Astrocyte of the hippocampus (primary cell): ENCODE measurements at regions not wholly inside any gene's neighbourhood (a gene's known extent, or its start where the extent isn't known, plus 50 kb on each side); places are given as distances from the start of the nearest gene placed in this dataset.

Experiments used
- DNase-seq: peaks from one replicate; pipeline ENCODE4 v3.0.0; 2011; ENCODE audit warnings: low read depth, low spot score

DNA sequence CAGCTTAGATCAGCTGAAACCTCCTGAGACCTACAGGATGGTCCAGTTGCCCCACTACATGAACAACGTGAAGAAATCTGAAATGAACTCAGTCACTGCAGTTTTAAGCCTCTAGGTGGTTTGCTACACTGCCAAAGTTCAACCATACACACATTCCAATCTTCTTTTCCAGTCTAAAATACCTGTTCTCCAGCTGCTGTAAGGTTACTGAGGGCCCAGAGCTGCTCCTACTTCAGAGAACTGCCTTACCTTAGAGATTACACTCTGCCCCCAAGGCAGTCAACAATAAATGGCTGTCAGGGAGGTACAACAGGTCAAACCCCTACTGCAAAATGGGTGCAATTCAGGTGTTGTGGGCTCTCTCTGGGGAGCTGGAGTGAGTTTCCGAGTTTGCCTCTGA lies 154.1 kb upstream of the MIR17HG start:
- DNase-seq, result no peak

DNA sequence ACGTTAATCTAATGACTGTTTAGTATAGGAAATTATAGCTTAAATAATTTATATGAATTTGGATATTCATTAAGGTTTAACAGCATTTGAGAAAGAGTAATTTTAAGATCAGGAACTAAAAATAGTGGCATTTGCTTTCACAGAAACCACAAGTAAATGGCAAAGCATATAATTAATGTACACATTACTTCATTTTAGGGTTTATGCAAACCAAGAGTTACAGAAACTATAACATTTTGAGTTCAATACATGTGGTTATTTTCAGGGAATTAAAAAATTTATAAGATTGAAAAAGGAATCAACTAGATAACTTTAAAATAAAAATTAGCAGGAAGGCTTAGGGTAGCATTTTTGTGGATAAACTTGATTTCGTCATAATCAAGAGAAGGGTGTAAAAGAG lies 151.7 kb upstream of the MIR17HG start:
- no peak for DNase-seq

DNA sequence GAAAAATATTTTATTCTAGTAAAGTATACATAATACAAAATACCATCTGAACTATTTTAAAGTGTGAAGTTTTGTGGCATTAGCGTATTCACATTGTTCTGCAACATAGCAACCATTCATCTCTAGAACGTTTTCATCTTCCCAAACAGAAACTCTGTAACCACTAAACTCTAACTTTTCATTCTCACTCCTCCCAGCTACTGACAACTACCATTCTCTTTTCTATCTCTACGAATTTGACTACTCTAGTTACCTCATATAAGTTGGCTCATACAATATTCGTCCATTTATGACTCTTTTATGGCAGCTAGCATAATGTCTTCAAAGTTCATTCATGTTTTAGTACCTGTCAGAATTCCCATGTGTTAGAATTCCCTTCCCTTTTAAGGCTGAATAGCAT lies 150.5 kb upstream of the MIR17HG start:
- no peak for DNase-seq

DNA sequence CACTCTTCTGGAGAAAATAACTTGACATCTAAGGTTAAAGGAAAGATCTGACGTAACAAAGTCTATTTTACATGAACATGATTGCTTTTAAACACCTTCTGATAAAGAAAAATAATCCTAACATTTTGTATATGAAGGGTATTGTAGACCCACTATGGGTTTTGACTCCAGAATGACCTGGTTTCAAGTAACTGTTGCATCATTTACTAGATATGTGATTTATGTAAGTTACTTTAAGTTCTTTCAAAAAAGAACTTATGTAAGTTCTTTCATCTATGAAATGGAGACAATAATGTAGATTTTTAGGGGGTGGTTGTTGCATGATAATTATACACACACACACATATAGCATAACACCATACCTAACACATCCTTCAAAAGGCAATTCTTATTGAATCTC lies 147.6 kb upstream of the MIR17HG start:
- no peak for DNase-seq

- no peak for DNase-seq
Measured at GRCh38 chr13:91200486-91200885, 147.0 kb upstream of the MIR17HG start.

DNA sequence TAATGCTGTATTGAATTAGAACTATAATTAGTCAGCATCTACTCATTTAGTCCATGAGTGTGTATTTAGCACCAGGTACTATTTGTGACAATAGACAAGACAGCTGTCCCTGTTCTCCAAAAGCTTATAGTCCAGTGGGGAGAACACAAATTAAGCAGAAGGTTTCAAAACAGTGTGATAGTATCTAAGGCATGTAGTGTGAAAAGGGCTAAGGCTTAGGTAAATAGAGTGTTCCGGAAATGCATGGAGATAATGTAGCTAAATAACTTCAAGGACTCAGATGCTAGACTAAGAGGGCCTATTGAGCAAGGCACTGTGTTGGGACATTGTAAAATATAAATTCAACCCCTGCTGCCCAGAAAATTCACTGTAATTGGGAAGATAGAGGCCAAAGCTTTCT lies 144.1 kb upstream of the MIR17HG start:
- DNase-seq, result no peak

DNA sequence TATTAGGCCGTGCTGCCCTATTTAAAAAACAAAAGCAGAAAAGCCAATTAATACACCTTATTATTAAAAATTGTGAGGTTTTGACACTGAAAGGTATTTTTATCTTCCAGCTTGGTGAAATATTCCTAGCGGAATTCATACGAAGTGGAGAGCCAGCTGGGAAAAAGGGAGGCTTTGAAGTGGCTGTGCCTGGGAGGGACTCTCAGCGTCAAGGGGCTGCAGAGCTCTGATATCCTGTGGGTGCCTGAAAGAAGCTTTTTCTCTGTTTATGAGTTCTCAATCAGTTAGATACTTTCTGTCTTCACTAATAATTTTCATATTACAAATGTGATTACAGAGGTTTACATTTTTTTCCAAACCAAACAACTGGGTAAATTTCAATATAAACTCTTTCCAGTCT lies 140.2 kb upstream of the MIR17HG start:
- no peak for DNase-seq

DNA sequence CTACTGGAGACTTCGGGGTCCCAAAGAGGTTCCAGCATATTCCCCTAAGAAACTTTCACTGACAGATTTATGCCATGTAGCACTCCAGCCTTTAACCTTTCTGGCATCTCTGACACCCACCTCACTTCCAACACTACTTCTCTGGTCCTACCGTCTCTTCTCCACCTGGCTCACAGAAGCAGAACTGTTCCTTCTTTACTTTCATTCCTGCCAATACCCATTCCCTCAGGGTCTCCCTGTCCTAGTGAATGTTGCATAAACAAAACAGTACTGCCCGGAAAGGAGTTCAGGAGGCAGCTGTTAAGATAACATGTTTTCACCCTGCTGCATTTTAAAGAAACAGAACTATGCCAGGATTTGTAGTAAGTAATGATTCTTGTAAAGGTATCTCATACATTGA lies 136.0 kb upstream of the MIR17HG start:
- no peak for DNase-seq

DNA sequence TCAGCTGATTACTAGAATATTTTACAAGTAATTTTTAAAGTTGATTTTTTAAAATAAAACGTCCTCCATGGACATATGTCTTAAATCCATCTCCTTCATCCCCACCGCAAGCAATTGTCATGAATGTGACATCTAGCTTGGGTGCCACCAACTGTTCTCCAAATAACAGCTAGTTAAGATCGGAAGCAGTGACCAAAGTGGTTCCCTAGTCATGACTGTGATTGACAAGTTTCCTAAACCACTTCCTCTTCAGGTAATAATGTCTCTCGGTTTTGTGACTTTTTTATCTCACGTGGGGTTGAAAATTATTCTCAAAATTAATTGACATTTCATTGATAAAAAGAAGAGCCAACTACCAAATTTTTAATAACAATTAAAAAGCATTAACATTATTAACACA lies 135.3 kb upstream of the MIR17HG start:
- DNase-seq, result no peak

DNA sequence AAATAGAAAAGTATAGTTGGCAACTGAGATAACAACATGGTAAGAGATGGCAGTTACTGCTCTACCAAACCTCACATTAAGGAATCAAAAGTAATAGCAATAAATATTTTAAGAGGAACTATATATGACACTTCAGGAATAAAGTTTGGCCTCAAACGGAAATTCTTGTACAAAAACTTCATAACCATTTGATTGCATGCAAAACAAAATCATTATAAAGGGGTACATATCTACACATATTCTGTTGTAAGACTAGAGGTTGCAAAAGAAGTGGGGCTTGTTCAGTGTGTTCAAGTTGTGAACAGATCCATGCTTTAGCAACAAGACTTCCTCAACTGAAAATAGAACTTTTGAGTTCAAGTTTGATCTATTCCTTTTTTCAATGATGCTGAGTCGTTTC lies 133.5 kb upstream of the MIR17HG start:
- no peak for DNase-seq

- no peak for DNase-seq
Measured at GRCh38 chr13:91216928-91217700, 130.4 kb upstream of the MIR17HG start.

DNA sequence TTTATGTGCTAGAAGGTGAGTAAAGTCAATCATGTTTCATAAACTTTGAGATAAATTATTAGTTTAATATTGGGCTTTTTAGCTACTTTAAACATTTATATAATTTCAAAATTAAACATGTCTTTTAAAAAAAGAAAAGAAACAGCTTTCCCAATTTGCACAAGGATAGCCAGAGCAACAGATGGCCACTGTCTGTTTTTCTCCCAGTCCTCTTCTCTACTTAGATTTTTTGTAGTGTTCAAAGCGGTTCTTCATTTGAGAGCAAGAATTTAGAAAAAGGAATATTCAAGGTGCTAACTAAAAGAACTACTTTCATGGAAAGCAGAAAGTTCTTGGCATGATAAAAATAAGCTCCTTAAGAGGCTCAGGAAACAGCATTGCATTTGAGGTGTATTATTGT lies 128.3 kb upstream of the MIR17HG start:
- no peak for DNase-seq

GRCh38 chr13:91220872-91221271 lies 126.6 kb upstream of the MIR17HG start:
- no peak for DNase-seq

GRCh38 chr13:91228108-91228507 lies 119.4 kb upstream of the MIR17HG start:
- DNase-seq, result peak; percentile 5

GRCh38 chr13:91228940-91229339 lies 118.5 kb upstream of the MIR17HG start:
- no peak for DNase-seq

- DNase-seq, result peak; percentile 22
Measured at GRCh38 chr13:91232716-91233115, 114.8 kb upstream of the MIR17HG start.

- DNase-seq, result no peak
Measured at GRCh38 chr13:91233291-91233690, 114.2 kb upstream of the MIR17HG start.

- DNase-seq, result no peak
Measured at GRCh38 chr13:91236182-91236581, 111.3 kb upstream of the MIR17HG start.

GRCh38 chr13:91236921-91237320 lies 110.6 kb upstream of the MIR17HG start:
- no peak for DNase-seq

GRCh38 chr13:91238036-91238435 lies 109.5 kb upstream of the MIR17HG start:
- DNase-seq, result no peak

GRCh38 chr13:91240341-91240740 lies 107.1 kb upstream of the MIR17HG start:
- DNase-seq, result no peak

DNA sequence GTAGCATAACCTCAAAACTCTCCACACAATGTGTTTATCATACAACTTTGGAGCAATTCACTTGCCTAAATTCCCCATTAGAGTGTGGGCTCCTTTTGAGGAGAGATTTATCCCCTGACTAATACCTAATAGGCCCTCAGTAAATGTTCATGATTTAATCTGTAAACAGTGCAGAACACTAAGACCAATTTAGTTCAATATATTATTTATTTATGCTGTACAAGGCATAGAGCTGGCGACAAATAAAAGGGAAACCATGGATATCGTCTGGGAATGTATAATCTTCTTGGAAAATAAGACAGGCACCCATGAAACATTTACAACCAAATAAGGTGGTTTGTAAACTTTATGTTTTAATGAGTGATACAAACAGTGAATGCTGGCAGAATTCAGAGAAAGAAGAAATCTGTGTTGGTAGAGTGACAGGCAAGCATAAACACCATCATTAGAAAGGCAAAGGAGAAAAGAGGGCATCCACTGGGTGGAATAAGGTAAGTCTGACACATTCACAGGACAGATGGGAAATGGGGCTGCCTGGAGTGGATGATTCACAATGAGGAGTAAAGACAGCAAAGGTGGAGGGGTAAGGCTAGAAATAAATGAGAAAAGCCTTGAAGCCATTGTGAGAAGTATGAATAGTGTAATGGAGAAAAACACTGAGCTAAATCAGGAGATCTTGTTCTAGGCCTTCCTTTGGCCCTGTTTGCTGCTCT lies 106.1 kb upstream of the MIR17HG start:
- DNase-seq, result no peak

DNA sequence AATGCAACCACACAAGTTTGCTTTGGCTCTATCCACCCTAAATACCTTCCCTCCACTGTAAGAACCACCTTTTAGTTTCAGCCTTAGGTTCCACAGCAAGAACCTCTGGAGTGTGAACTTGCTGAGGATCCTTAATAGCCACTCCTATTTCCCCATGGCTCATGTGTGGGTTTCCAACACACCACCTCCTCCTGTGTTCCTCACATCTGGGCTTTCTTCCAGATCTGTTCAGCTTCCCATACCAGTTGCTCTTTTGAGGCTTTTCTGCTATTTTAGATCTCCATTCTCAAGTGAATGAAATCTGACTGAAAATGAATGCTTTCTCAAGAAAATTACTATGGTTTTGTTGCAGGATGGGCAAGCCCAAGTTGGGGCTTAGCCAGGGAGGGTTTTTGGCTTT lies 104.8 kb upstream of the MIR17HG start:
- peak; percentile 72 for DNase-seq
